IMR-90 (cell line): ENCODE measurements at regions not wholly inside any gene's neighbourhood (a gene's known extent, or its start where the extent isn't known, plus 50 kb on each side); places are given as distances from the start of the nearest gene placed in this dataset.

Experiments used
- ATAC-seq: fragments of 200-7000 bp; cut with Tn5 transposase; 2 replicates; pipeline ENCODE4 v1.9.1; 2020; ENCODE audit warnings: low read depth, mild to moderate bottlenecking, moderate library complexity
- BruUV-seq: library from RNA; stranded (reverse); fragments of 400-500 nt; replicated peaks from 2 replicates; lab custom pipeline; 2021; lab: Mats Ljungman, UMichigan
- CTCF ChIA-PET: fragments of 300-600 bp; formaldehyde crosslinking; extraction: SDS; loops from one replicate; lab custom pipeline; 2021; ENCODE audit warnings: antibody characterized with exemption; lab: Yijun Ruan, JAX
- POLR2A ChIA-PET: fragments of 300-600 bp; sonication (Branson Sonifier 250); formaldehyde crosslinking; loops from one replicate; lab custom pipeline; 2022; ENCODE audit warnings: antibody characterized with exemption; ENCODE audit not compliant: unreplicated experiment; lab: Charles Lee
- DNase-seq: peaks from one replicate; pipeline ENCODE4 v3.0.0; 2013
- H2AFZ ChIP-seq: replicated peaks from 2 replicates; pipeline ENCODE3; 2013; ENCODE audit warnings: low read length, mild to moderate bottlenecking; ENCODE audit not compliant: poor library complexity
- H2AK5ac ChIP-seq: 2 replicates; pipeline ENCODE4 v1.6.1; 2013; ENCODE audit warnings: low read depth, low read length, inconsistent platforms
- H2AK9ac ChIP-seq: replicated peaks from 2 replicates; pipeline ENCODE3; 2013; ENCODE audit warnings: mild to moderate bottlenecking, low read depth, low read length, moderate library complexity; ENCODE audit not compliant: poor library complexity
- H2BK120ac ChIP-seq: 2 replicates; pipeline ENCODE4 v1.6.1; 2013; ENCODE audit warnings: low read depth, low read length, inconsistent platforms
- H2BK15ac ChIP-seq: 3 replicates; pipeline ENCODE4 v1.6.1; 2013; ENCODE audit warnings: low read depth, low read length, inconsistent platforms
- H2BK20ac ChIP-seq: 2 replicates; pipeline ENCODE4 v1.6.1; 2013; ENCODE audit warnings: low read depth, mild to moderate bottlenecking, inconsistent platforms, low read length, moderate library complexity
- H2BK5ac ChIP-seq: 2 replicates; pipeline ENCODE4 v1.6.1; 2013; ENCODE audit warnings: mild to moderate bottlenecking, low read depth, low read length, inconsistent platforms; ENCODE audit not compliant: poor library complexity, severe bottlenecking
- H3K14ac ChIP-seq: replicated peaks from 2 replicates; pipeline ENCODE4 v1.6.1; 2013; ENCODE audit warnings: low read depth, low read length, inconsistent platforms
- H3K18ac ChIP-seq: 2 replicates; pipeline ENCODE4 v1.6.1; 2013; ENCODE audit warnings: low read depth, low read length, control low read depth
- H3K23ac ChIP-seq: 2 replicates; pipeline ENCODE4 v1.6.1; 2013; ENCODE audit warnings: low read depth, low read length, inconsistent platforms
- H3K27ac ChIP-seq: 2 replicates; pipeline ENCODE4 v1.5.1; 2013; ENCODE audit warnings: mild to moderate bottlenecking, control low read depth, low read length; ENCODE audit not compliant: insufficient read depth
- H3K27me3 ChIP-seq: 2 replicates; pipeline ENCODE4 v1.6.1; 2013; ENCODE audit warnings: low read length; ENCODE audit not compliant: control insufficient read depth, insufficient read depth
- H3K36me3 ChIP-seq: 2 replicates; pipeline ENCODE4 v1.6.1; 2013; ENCODE audit warnings: low read length, mixed read lengths; ENCODE audit not compliant: control insufficient read depth, insufficient read depth
- H3K4ac ChIP-seq: 2 replicates; pipeline ENCODE4 v1.6.1; 2013; ENCODE audit warnings: low read depth, low read length, inconsistent platforms
- H3K4me1 ChIP-seq: 2 replicates; pipeline ENCODE4 v1.6.1; 2013; ENCODE audit warnings: low read length, mixed read lengths; ENCODE audit not compliant: control insufficient read depth, insufficient read depth
- H3K4me2 ChIP-seq: 2 replicates; pipeline ENCODE4 v1.6.1; 2013; ENCODE audit warnings: low read depth, mild to moderate bottlenecking, control low read depth, low read length, moderate library complexity
- H3K4me3 ChIP-seq: 2 replicates; pipeline ENCODE4 v1.5.1; 2013; ENCODE audit warnings: low read depth, mild to moderate bottlenecking, control low read depth, low read length, moderate library complexity; ENCODE audit not compliant: insufficient read depth
- H3K56ac ChIP-seq: 2 replicates; pipeline ENCODE4 v1.6.1; 2013; ENCODE audit warnings: low read length, inconsistent platforms; ENCODE audit not compliant: insufficient read depth; ENCODE audit errors: extremely low read depth
- H3K79me1 ChIP-seq, 2 experiments: 2 replicates each; pipeline ENCODE4 v1.6.1; 2013; ENCODE audit warnings: low read length in 2 of 2, inconsistent platforms in 1 of 2, low read depth in 1 of 2
- H3K9ac ChIP-seq: 2 replicates; pipeline ENCODE4 v1.6.1; 2013; ENCODE audit warnings: low read depth, low read length, control low read depth
- H3K9me1 ChIP-seq: 2 replicates; pipeline ENCODE4 v1.6.1; 2013; ENCODE audit warnings: low read length, inconsistent platforms; ENCODE audit not compliant: insufficient read depth
- H3K9me3 ChIP-seq: 2 replicates; pipeline ENCODE4 v1.6.1; 2013; ENCODE audit warnings: low read length; ENCODE audit not compliant: control insufficient read depth, insufficient read depth
- H4K20me1 ChIP-seq: 2 replicates; pipeline ENCODE4 v1.6.1; 2013; ENCODE audit warnings: low read length, inconsistent platforms; ENCODE audit not compliant: insufficient read depth
- H4K5ac ChIP-seq: 2 replicates; pipeline ENCODE4 v1.6.1; 2013; ENCODE audit warnings: mild to moderate bottlenecking, low read depth, low read length, control low read depth
- H4K8ac ChIP-seq, 2 experiments: 2 replicates each; pipeline ENCODE4 v1.6.1; 2013; ENCODE audit warnings: low read depth in 2 of 2, low read length in 2 of 2, control low read depth in 1 of 2, inconsistent platforms in 1 of 2
- H4K91ac ChIP-seq: 2 replicates; pipeline ENCODE4 v1.6.1; 2013; ENCODE audit warnings: low read depth, low read length, inconsistent platforms; ENCODE audit not compliant: insufficient read depth
- FOS ChIP-seq: fragments of 150-350 bp; IDR thresholded peaks from 2 replicates; pipeline ENCODE4 v1.6.1; 2016; ENCODE audit warnings: low read depth, low read length
- SMC3 ChIP-seq: fragments of 150-350 bp; IDR thresholded peaks from 2 replicates; pipeline ENCODE4 v1.6.1; 2016; ENCODE audit warnings: low read depth, mild to moderate bottlenecking, antibody characterized with exemption, low read length, moderate library complexity
- whole genome bisulfite sequencing, 2 experiments: methylation state at CpG; one replicate each; pipeline versions ENCODE4 v1.1.5 to v1.1.7; 2013; ENCODE audit warnings: missing lambda C conversion rate in 2 of 2; ENCODE audit not compliant: insufficient read length in 1 of 2; ENCODE audit errors: extremely low coverage in 2 of 2; 5-methylcytosine and 5-hydroxymethylcytosine counted together
- dilution Hi-C: fragments of 300-500 bp; cut with HindIII; formaldehyde crosslinking; loops from one replicate; pipeline ENCODE4 v1.14.3; 2018; ENCODE audit warnings: low sequenced_read_pairs; ENCODE audit not compliant: unreplicated experiment
- in situ Hi-C: fragments of 300-500 bp; cut with MboI; formaldehyde crosslinking; loops from 3 replicates; pipeline ENCODE4 v1.14.3; 2019; ENCODE audit warnings: low sequenced_read_pairs, inconsistent platforms, mixed read lengths
- intact Hi-C: fragments of 100-400 bp; cut with micrococcal nuclease; formaldehyde crosslinking; loops from 2 replicates; pipeline ENCODE4 v1.10.0; 2022

- Histone ChIP-seq H2BK120ac (no peak overlapping the region), H3K27ac (no peak overlapping the region), H3K9me1 (no peaks in the 10 kb centered on the region), H3K18ac (no peak overlapping the region), H2BK5ac (no peak overlapping the region), H3K4me2 (no peak overlapping the region), H3K9ac (no peak overlapping the region), H4K20me1 (no peaks in the 10 kb centered on the region), H3K4ac (no peak overlapping the region), H4K91ac (no peak overlapping the region), H3K9me3 (no peaks in the 10 kb centered on the region), H2BK20ac (no peak overlapping the region), H3K36me3 (no peaks in the 10 kb centered on the region), H3K4me1 (no peaks in the 10 kb centered on the region), H2AFZ (no peak overlapping the region), H2AK5ac (no peak overlapping the region), H4K5ac (no peak overlapping the region), H3K4me3 (no peak overlapping the region), H3K56ac (no peak overlapping the region), H3K79me1 (no peaks in the 10 kb centered on the region), H2AK9ac (no peak overlapping the region), H3K27me3 (no peaks in the 10 kb centered on the region; the same call in 1 of the 2 replicates), H4K8ac (no peak overlapping the region), H3K14ac (no peak overlapping the region), H3K23ac (no peak overlapping the region), H2BK15ac (no peak overlapping the region)
- WGBS, 2 experiments, result no CpG with 5 or more reads among the region's 3 CpGs
- dilution Hi-C loops (no loop called here), intact Hi-C loops (no loop called here), in situ Hi-C loops (no loop called here)
- DNase-seq (no peak), ATAC-seq (no peak)
- CTCF ChIA-PET, result no interaction called here
- TF ChIP-seq FOS, result no peak
- no peak for TF ChIP-seq SMC3
- no TSS peak for BruUV-seq
- POLR2A ChIA-PET, result no interaction called here
These were observed 346.8 kb downstream of the STK39 start for GRCh38 chr2:167900435-167901114.
